Karpas-422 (cell line): ENCODE measurements at regions not wholly inside any gene's neighbourhood (a gene's known extent, or its start where the extent isn't known, plus 50 kb on each side); places are given as distances from the start of the nearest gene placed in this dataset.

ENCODE experiments used
- DNase-seq: peaks from one replicate; pipeline ENCODE4 v3.0.0-alpha.2; 2015
- H2AFZ ChIP-seq: fragments of 200-600 bp; sonication (generic); 2 replicates; pipeline ENCODE4 v1.6.1; 2014; ENCODE audit warnings: antibody characterized with exemption, low read length, mixed read lengths
- H3K27ac ChIP-seq: fragments of 200-600 bp; sonication (generic); 2 replicates; pipeline ENCODE4 v1.5.1; 2014; ENCODE audit warnings: mild to moderate bottlenecking, low read length, moderate library complexity
- H3K27me3 ChIP-seq: fragments of 200-600 bp; sonication (generic); 2 replicates; pipeline ENCODE4 v1.6.1; 2014; ENCODE audit warnings: low read length, mixed read lengths
- H3K36me3 ChIP-seq: fragments of 200-600 bp; sonication (generic); 2 replicates; pipeline ENCODE4 v1.6.1; 2014; ENCODE audit warnings: low read length, mixed read lengths; ENCODE audit not compliant: insufficient read depth
- H3K4me1 ChIP-seq: fragments of 200-600 bp; sonication (generic); 2 replicates; pipeline ENCODE4 v1.6.1; 2014; ENCODE audit warnings: mild to moderate bottlenecking, low read length, mixed read lengths
- H3K4me2 ChIP-seq: fragments of 200-600 bp; sonication (generic); 2 replicates; pipeline ENCODE4 v1.6.1; 2014; ENCODE audit warnings: low read length, low read depth, mild to moderate bottlenecking; ENCODE audit not compliant: poor library complexity, severe bottlenecking
- H3K4me3 ChIP-seq: fragments of 200-600 bp; sonication (generic); 2 replicates; pipeline ENCODE4 v1.5.1; 2014; ENCODE audit warnings: mild to moderate bottlenecking, antibody characterized with exemption, low read length, mixed read lengths
- H3K79me2 ChIP-seq: fragments of 200-600 bp; sonication (generic); 2 replicates; pipeline ENCODE4 v1.6.1; 2014; ENCODE audit warnings: mild to moderate bottlenecking, low read length, mixed read lengths
- H3K9ac ChIP-seq: fragments of 200-600 bp; sonication (generic); 2 replicates; pipeline ENCODE4 v1.6.0; 2014; ENCODE audit warnings: low read length
- H3K9me2 ChIP-seq: fragments of 200-600 bp; sonication (generic), shearing (Covaris generic); replicated peaks from 2 replicates; pipeline ENCODE4 v1.6.0; 2014; ENCODE audit warnings: mild to moderate bottlenecking, low read length, moderate library complexity; ENCODE audit not compliant: insufficient read depth
- H3K9me3 ChIP-seq: fragments of 300-700, 200-600 bp; sonication (generic); 2 replicates; pipeline ENCODE4 v1.6.1; 2014; ENCODE audit warnings: low read length, mixed read lengths
- H4K20me1 ChIP-seq: fragments of 200-600 bp; sonication (generic); 2 replicates; pipeline ENCODE4 v1.6.1; 2014; ENCODE audit warnings: mild to moderate bottlenecking, antibody characterized with exemption, low read length, low read depth; ENCODE audit not compliant: insufficient read depth

DNA sequence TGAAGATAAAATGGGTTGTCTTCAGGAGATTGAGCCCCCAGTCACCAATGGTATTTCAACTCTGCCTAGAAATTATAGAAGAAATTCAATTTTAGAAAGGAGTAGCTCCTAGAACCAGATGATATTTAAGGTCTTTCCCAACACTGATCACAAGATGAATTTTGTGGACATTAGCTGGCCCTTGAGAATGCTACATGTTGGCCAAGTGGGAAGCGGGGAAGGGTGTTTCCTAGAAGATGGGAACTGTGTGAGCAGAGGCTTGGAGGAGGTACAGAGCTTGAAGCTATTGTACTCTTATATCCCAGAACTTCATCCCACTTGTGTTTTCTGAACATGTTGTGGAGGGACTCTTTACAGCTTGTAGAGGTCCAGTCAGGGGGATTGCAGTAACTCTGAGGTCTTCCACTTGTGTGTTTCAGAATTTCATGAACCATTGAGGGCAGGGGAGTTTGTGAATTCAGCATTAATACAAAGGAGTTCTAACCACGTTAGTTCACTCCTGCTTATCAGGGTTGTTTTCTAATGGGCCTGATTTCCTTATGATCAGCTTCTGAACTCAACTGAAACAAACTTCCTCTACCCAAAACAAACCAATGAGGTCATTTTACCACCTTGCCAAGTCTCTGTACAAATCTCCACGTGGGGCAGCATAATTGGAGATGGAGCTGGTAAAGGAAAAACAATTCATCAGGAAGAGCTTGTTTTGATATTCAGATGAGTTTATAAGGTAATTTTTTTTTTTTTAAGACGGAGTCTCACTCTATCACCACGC lies 152.6 kb upstream of the TPM1 start:
- Histone ChIP-seq H3K9ac (no peak overlapping the region), H3K36me3 (no peaks in the 10 kb centered on the region), H4K20me1 (no peaks in the 10 kb centered on the region), H3K9me3 (no peaks in the 10 kb centered on the region), H3K4me2 (no peak overlapping the region), H3K9me2 (no peaks in the 10 kb centered on the region), H3K4me3 (no peak overlapping the region), H3K4me1 (no peaks in the 10 kb centered on the region), H2AFZ (no peak overlapping the region), H3K27me3 (no peaks in the 10 kb centered on the region), H3K79me2 (no peaks in the 10 kb centered on the region), H3K27ac (no peak overlapping the region)
- no peak for DNase-seq

GRCh38 chr15:62894322-62895085 lies 148.0 kb upstream of the TPM1 start:
- no peaks in the 10 kb centered on the region for H3K79me2 ChIP-seq
- H3K27ac ChIP-seq, result no peak overlapping the region
- no peaks in the 10 kb centered on the region for H3K4me1 ChIP-seq
- no peak overlapping the region for H3K4me2 ChIP-seq
- DNase-seq, result peak; percentile 20
- H3K27me3 ChIP-seq, result no peaks in the 10 kb centered on the region
- H3K36me3 ChIP-seq, result no peaks in the 10 kb centered on the region
- no peak overlapping the region for H3K4me3 ChIP-seq
- H4K20me1 ChIP-seq, result no peaks in the 10 kb centered on the region
- no peak overlapping the region for H3K9ac ChIP-seq
- no peak overlapping the region for H2AFZ ChIP-seq
- H3K9me3 ChIP-seq, result no peaks in the 10 kb centered on the region
- H3K9me2 ChIP-seq, result no peaks in the 10 kb centered on the region

GRCh38 chr15:62895139-62895866 lies 147.2 kb upstream of the TPM1 start:
- Histone ChIP-seq H4K20me1 (no peaks in the 10 kb centered on the region), H3K4me3 (no peak overlapping the region), H3K36me3 (no peaks in the 10 kb centered on the region), H3K9me3 (no peaks in the 10 kb centered on the region), H3K4me1 (no peaks in the 10 kb centered on the region), H3K9ac (no peak overlapping the region), H3K27ac (no peak overlapping the region), H3K27me3 (no peaks in the 10 kb centered on the region), H3K4me2 (no peak overlapping the region), H3K9me2 (no peaks in the 10 kb centered on the region), H2AFZ (no peak overlapping the region), H3K79me2 (no peaks in the 10 kb centered on the region)
- peak; percentile 0 for DNase-seq

GRCh38 chr15:62895905-62896316 lies 146.6 kb upstream of the TPM1 start:
- no peaks in the 10 kb centered on the region for H3K9me2 ChIP-seq
- no peaks in the 10 kb centered on the region for H3K36me3 ChIP-seq
- H3K4me3 ChIP-seq, result no peak overlapping the region
- no peak overlapping the region for H3K4me2 ChIP-seq
- no peaks in the 10 kb centered on the region for H3K79me2 ChIP-seq
- H3K9me3 ChIP-seq, result no peaks in the 10 kb centered on the region
- no peaks in the 10 kb centered on the region for H4K20me1 ChIP-seq
- peak; percentile 23 for DNase-seq
- H3K4me1 ChIP-seq, result no peaks in the 10 kb centered on the region
- H3K27ac ChIP-seq, result no peak overlapping the region
- H2AFZ ChIP-seq, result no peak overlapping the region
- H3K27me3 ChIP-seq, result no peaks in the 10 kb centered on the region
- H3K9ac ChIP-seq, result no peak overlapping the region

- Histone ChIP-seq H3K79me2 (no peaks in the 10 kb centered on the region), H4K20me1 (no peaks in the 10 kb centered on the region)
Measured at GRCh38 chr15:62896380-62896866, 146.1 kb upstream of the TPM1 start.

GRCh38 chr15:62896969-62897486 lies 145.5 kb upstream of the TPM1 start:
- Histone ChIP-seq H3K9me3 (no peaks in the 10 kb centered on the region), H3K79me2 (no peaks in the 10 kb centered on the region), H3K4me3 (no peak overlapping the region), H3K27me3 (no peaks in the 10 kb centered on the region), H3K4me2 (no peak overlapping the region), H3K36me3 (no peaks in the 10 kb centered on the region), H3K4me1 (no peaks in the 10 kb centered on the region), H3K9me2 (no peaks in the 10 kb centered on the region), H3K27ac (no peak overlapping the region), H4K20me1 (no peaks in the 10 kb centered on the region), H3K9ac (no peak overlapping the region), H2AFZ (no peak overlapping the region)
- DNase-seq, result peak; percentile 28

More at GRCh38 chr15:62896380-62896866, 146.1 kb upstream of the TPM1 start:
- no peak overlapping the region for H3K27ac ChIP-seq
- H3K4me3 ChIP-seq, result no peak overlapping the region
- no peaks in the 10 kb centered on the region for H3K36me3 ChIP-seq
- H3K9me2 ChIP-seq, result no peaks in the 10 kb centered on the region
- H3K27me3 ChIP-seq, result no peaks in the 10 kb centered on the region
- no peaks in the 10 kb centered on the region for H3K4me1 ChIP-seq
- peak; percentile 16 for DNase-seq
- no peak overlapping the region for H3K4me2 ChIP-seq
- no peak overlapping the region for H3K9ac ChIP-seq
- H2AFZ ChIP-seq, result no peak overlapping the region
- H3K9me3 ChIP-seq, result no peaks in the 10 kb centered on the region

GRCh38 chr15:62897634-62898033 lies 144.9 kb upstream of the TPM1 start:
- no peaks in the 10 kb centered on the region for H3K27me3 ChIP-seq
- H3K9me3 ChIP-seq, result no peaks in the 10 kb centered on the region
- H3K79me2 ChIP-seq, result no peaks in the 10 kb centered on the region
- H4K20me1 ChIP-seq, result no peaks in the 10 kb centered on the region
- no peak for DNase-seq
- H3K9ac ChIP-seq, result no peak overlapping the region
- H3K4me2 ChIP-seq, result no peak overlapping the region
- H3K36me3 ChIP-seq, result no peaks in the 10 kb centered on the region
- H2AFZ ChIP-seq, result no peak overlapping the region
- no peak overlapping the region for H3K4me3 ChIP-seq
- H3K9me2 ChIP-seq, result no peaks in the 10 kb centered on the region
- H3K27ac ChIP-seq, result no peak overlapping the region
- no peaks in the 10 kb centered on the region for H3K4me1 ChIP-seq

- no peaks in the 10 kb centered on the region for H3K9me3 ChIP-seq
- no peaks in the 10 kb centered on the region for H3K79me2 ChIP-seq
- no peaks in the 10 kb centered on the region for H3K9me2 ChIP-seq
- no peak overlapping the region for H3K27ac ChIP-seq
- H3K27me3 ChIP-seq, result no peaks in the 10 kb centered on the region
- H3K4me1 ChIP-seq, result no peaks in the 10 kb centered on the region
- no peak overlapping the region for H2AFZ ChIP-seq
- no peak overlapping the region for H3K4me2 ChIP-seq
- no peaks in the 10 kb centered on the region for H3K36me3 ChIP-seq
- no peaks in the 10 kb centered on the region for H4K20me1 ChIP-seq
- peak; percentile 27 for DNase-seq
- H3K9ac ChIP-seq, result no peak overlapping the region
- H3K4me3 ChIP-seq, result no peak overlapping the region
Measured at GRCh38 chr15:62899090-62899493, 143.5 kb upstream of the TPM1 start.
